Neural cell (in vitro differentiated cells): ENCODE measurements at regions not wholly inside any gene's neighbourhood (a gene's known extent, or its start where the extent isn't known, plus 50 kb on each side); places are given as distances from the start of the nearest gene placed in this dataset.

Experiments
- H2AFZ ChIP-seq: fragments of 200-600, 300-800 bp; sonication (generic), shearing (Covaris generic); 2 replicates; pipeline ENCODE4 v1.6.0; 2014; ENCODE audit warnings: low read depth, mild to moderate bottlenecking, antibody characterized with exemption, low read length, moderate library complexity
- H3F3A ChIP-seq: fragments of 200-600 bp; shearing (Covaris generic); 2 replicates; pipeline ENCODE4 v1.6.1; 2016; ENCODE audit warnings: mild to moderate bottlenecking, moderate library complexity, mixed read lengths, antibody characterized with exemption, low read length; ENCODE audit not compliant: insufficient read depth, poor library complexity, severe bottlenecking
- H3K27ac ChIP-seq: fragments of 200-600, 300-800 bp; sonication (generic), shearing (Covaris generic); 2 replicates; pipeline ENCODE4 v1.5.1; 2014; ENCODE audit warnings: mild to moderate bottlenecking, low read length, moderate library complexity
- H3K27me3 ChIP-seq: fragments of 300-800, 200-600 bp; sonication (generic), shearing (Covaris generic); 2 replicates; pipeline ENCODE4 v1.6.0; 2014; ENCODE audit warnings: mild to moderate bottlenecking, low read depth, low read length, moderate library complexity; ENCODE audit not compliant: insufficient read depth
- H3K36me3 ChIP-seq: fragments of 300-800, 200-600 bp; sonication (generic), shearing (Covaris generic); 2 replicates; pipeline ENCODE4 v1.5.1; 2014; ENCODE audit warnings: mild to moderate bottlenecking, antibody characterized with exemption, low read length, moderate library complexity; ENCODE audit not compliant: insufficient read depth
- H3K4me2 ChIP-seq: fragments of 300-800, 200-600 bp; sonication (generic), shearing (Covaris generic); 2 replicates; pipeline ENCODE4 v1.6.0; 2014; ENCODE audit warnings: mild to moderate bottlenecking, low read length
- H3K4me3 ChIP-seq: fragments of 300-800, 200-600 bp; sonication (generic), shearing (Covaris generic); 2 replicates; pipeline ENCODE4 v1.5.1; 2014; ENCODE audit warnings: mild to moderate bottlenecking, low read length, moderate library complexity
- H3K79me2 ChIP-seq: fragments of 200-600 bp; shearing (Covaris generic); replicated peaks from 2 replicates; pipeline ENCODE4 v1.6.0; 2014; ENCODE audit warnings: mild to moderate bottlenecking, low read length, moderate library complexity; ENCODE audit not compliant: insufficient read depth
- H3K9ac ChIP-seq: fragments of 300-800, 200-600 bp; sonication (generic), shearing (Covaris generic); 2 replicates; pipeline ENCODE4 v1.6.1; 2016; ENCODE audit warnings: mild to moderate bottlenecking, low read length, mixed read lengths
- H3K9me2 ChIP-seq: fragments of 200-600 bp; shearing (Covaris generic); 2 replicates; pipeline ENCODE4 v1.6.1; 2016; ENCODE audit warnings: mild to moderate bottlenecking, low read length, mixed read lengths; ENCODE audit not compliant: insufficient read depth
- H3K9me3 ChIP-seq: fragments of 200-600, 300-800 bp; sonication (generic), shearing (Covaris generic); 2 replicates; pipeline ENCODE4 v1.6.1; 2016; ENCODE audit warnings: mild to moderate bottlenecking, mixed run types, low read length, moderate library complexity, mixed read lengths
- H4K20me1 ChIP-seq: fragments of 200-600 bp; shearing (Covaris generic); 2 replicates; pipeline ENCODE4 v1.6.1; 2016; ENCODE audit warnings: mild to moderate bottlenecking, mixed run types; ENCODE audit not compliant: insufficient read depth
- CTCF ChIP-seq: fragments of 450-650 bp; IDR thresholded peaks from 2 replicates; pipeline ENCODE4 v1.5.1; 2014; ENCODE audit warnings: antibody characterized with exemption, mild to moderate bottlenecking, moderate library complexity; ENCODE audit not compliant: poor library complexity, severe bottlenecking
- EP300 ChIP-seq: fragments of 450-650 bp; conservative IDR thresholded peaks from 2 replicates; pipeline ENCODE4 v1.6.1; 2014; ENCODE audit warnings: antibody characterized with exemption, mild to moderate bottlenecking, moderate library complexity; ENCODE audit not compliant: poor library complexity, severe bottlenecking
- EZH2 ChIP-seq: fragments of 200-600, 300-800 bp; shearing (Covaris generic), sonication (generic); IDR thresholded peaks from 2 replicates; pipeline ENCODE4 v1.6.1; 2014; ENCODE audit warnings: antibody characterized with exemption, low read length, borderline replicate concordance, mild to moderate bottlenecking; ENCODE audit not compliant: insufficient read depth, poor library complexity, severe bottlenecking
- MXI1 ChIP-seq: fragments of 450-650 bp; conservative IDR thresholded peaks from 2 replicates; pipeline ENCODE4 v1.6.1; 2014; ENCODE audit warnings: antibody characterized with exemption, mild to moderate bottlenecking; ENCODE audit not compliant: poor library complexity, severe bottlenecking
- POLR2AphosphoS5 ChIP-seq: IDR thresholded peaks from 2 replicates; pipeline ENCODE4 v1.6.1; 2012
- RAD21 ChIP-seq: fragments of 450-650 bp; conservative IDR thresholded peaks from 2 replicates; pipeline ENCODE4 v1.6.1; 2014; ENCODE audit warnings: antibody characterized with exemption, mild to moderate bottlenecking, moderate library complexity
- REST ChIP-seq: IDR thresholded peaks from 2 replicates; pipeline ENCODE4 v1.6.1; 2012; ENCODE audit warnings: borderline replicate concordance
- SMC3 ChIP-seq: fragments of 450-650 bp; conservative IDR thresholded peaks from 2 replicates; pipeline ENCODE4 v1.6.1; 2014; ENCODE audit warnings: antibody characterized with exemption, mild to moderate bottlenecking, moderate library complexity; ENCODE audit not compliant: poor library complexity
- TAF1 ChIP-seq: IDR thresholded peaks from 2 replicates; pipeline ENCODE4 v1.6.1; 2012; ENCODE audit warnings: low read depth

- H3K36me3 ChIP-seq: no peaks in the 10 kb centered on the region
- TF ChIP-seq SMC3: no peak
- no peak for TF ChIP-seq EP300
- no peak for TF ChIP-seq MXI1
- no peak for TF ChIP-seq CTCF
- no peak for TF ChIP-seq TAF1
- no peak for TF ChIP-seq POLR2AphosphoS5
- TF ChIP-seq REST: no peak
- TF ChIP-seq RAD21: no peak
- TF ChIP-seq EZH2: no peak
- no peak overlapping the region for H2AFZ ChIP-seq
- no peaks in the 10 kb centered on the region for H3K79me2 ChIP-seq
- no peaks in the 10 kb centered on the region for H3F3A ChIP-seq
- H3K9me2 ChIP-seq: no peaks in the 10 kb centered on the region
- no peaks in the 10 kb centered on the region for H3K9me3 ChIP-seq
- H3K9ac ChIP-seq: no peak overlapping the region
- H3K27ac ChIP-seq: no peak overlapping the region
- H3K27me3 ChIP-seq: no peaks in the 10 kb centered on the region
- no peak overlapping the region for H3K4me2 ChIP-seq
- no peak overlapping the region for H3K4me3 ChIP-seq
- no peaks in the 10 kb centered on the region for H4K20me1 ChIP-seq
Observed at GRCh38 chr10:81696609-81697388, 178.2 kb upstream of the NRG3 start.

- H3K4me2 ChIP-seq: no peak overlapping the region
- no peak overlapping the region for H2AFZ ChIP-seq
- H3K9me2 ChIP-seq: no peaks in the 10 kb centered on the region
Observed at GRCh38 chr10:81704596-81704995, 170.4 kb upstream of the NRG3 start.

More at GRCh38 chr10:81704596-81704995, 170.4 kb upstream of the NRG3 start:
- no peaks in the 10 kb centered on the region for H4K20me1 ChIP-seq
- no peak overlapping the region for H3K9ac ChIP-seq
- H3K36me3 ChIP-seq: no peaks in the 10 kb centered on the region
- no peaks in the 10 kb centered on the region for H3K27me3 ChIP-seq
- H3K79me2 ChIP-seq: no peaks in the 10 kb centered on the region
- no peak overlapping the region for H3K27ac ChIP-seq
- TF ChIP-seq TAF1 (no peak), MXI1 (no peak), EP300 (no peak), RAD21 (no peak), EZH2 (no peak), SMC3 (no peak), POLR2AphosphoS5 (no peak), REST (no peak), CTCF (no peak)
- H3F3A ChIP-seq: no peaks in the 10 kb centered on the region
- H3K9me3 ChIP-seq: no peaks in the 10 kb centered on the region
- no peak overlapping the region for H3K4me3 ChIP-seq
